ENCODE measurements at regions not wholly inside any gene's neighbourhood (a gene's known extent, or its start where the extent isn't known, plus 50 kb on each side); places are given as distances from the start of the nearest gene placed in this dataset.

DNA sequence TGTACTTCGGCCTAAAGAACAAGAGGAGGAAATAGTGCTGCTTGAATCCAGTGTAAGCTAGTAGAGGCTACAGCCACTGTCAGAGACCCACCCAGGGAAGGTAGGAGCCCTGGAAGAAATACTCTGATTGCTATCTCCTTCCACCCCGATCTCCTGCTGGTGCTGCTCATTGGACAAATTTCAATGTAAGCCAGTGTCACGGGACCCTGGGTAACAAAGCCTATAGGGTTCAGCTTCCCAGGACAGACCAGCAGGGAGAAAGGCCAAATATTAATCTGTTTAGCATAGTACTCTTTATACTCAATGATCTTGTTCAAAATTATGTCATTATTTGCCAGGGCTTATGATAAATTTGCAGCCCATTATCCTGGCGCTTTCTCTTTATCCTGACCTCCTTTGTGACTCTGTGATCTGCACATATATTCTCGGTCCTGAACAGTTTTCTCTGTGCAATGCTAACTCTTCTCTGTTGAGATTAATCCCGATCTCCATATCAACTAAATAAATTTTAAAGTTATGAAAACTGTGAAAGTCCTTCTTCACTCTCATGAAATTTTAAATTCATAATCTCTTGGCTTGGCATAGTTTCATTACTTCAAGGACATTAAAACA, 218.8 kb upstream of the PREP start:
- H3K9me3 ChIP-seq (ENCODE audit: control insufficient read depth, insufficient read depth, low read depth, low read length): no peaks in the 10 kb centered on the region
- no peaks in the 10 kb centered on the region for H3K4me1 ChIP-seq (ENCODE audit: control insufficient read depth, insufficient read depth, low read length)
- H3K9ac ChIP-seq (ENCODE audit: low read length): no peak overlapping the region
- no peaks in the 10 kb centered on the region for H3K27me3 ChIP-seq (ENCODE audit: control insufficient read depth, insufficient read depth, low read length)
- no peak overlapping the region for H3K27ac ChIP-seq (ENCODE audit: low read depth, low read length)
- H3K4me3 ChIP-seq (ENCODE audit: low read depth, low read length): no peak overlapping the region
- H3K36me3 ChIP-seq (ENCODE audit: control insufficient read depth, insufficient read depth, low read length): no peaks in the 10 kb centered on the region

DNA sequence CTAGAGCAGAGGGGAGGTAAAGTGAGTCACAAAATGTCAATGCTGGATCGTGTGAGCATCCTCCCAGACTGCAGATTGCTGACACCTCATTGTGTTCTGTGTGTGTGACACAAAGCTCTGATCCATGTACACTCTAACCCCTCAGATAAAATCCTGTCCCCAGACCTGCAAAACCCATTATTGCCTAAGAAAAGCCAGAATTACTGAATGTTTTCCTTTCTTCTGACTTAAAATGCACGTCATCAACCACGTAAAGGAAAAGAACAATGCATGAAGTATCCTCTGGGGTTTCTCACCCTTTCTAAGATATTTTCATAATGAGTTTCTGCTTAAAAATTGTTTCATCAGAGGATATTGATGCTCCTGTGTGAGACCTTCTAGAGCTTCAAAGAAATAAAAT, 218.0 kb upstream of the PREP start:
- H3K9ac ChIP-seq (ENCODE audit: low read length): no peak overlapping the region
- no peak overlapping the region for H3K4me3 ChIP-seq (ENCODE audit: low read depth, low read length)
- no peaks in the 10 kb centered on the region for H3K27me3 ChIP-seq (ENCODE audit: control insufficient read depth, insufficient read depth, low read length)
- H3K36me3 ChIP-seq (ENCODE audit: control insufficient read depth, insufficient read depth, low read length): no peaks in the 10 kb centered on the region
- H3K27ac ChIP-seq (ENCODE audit: low read depth, low read length): no peak overlapping the region
- H3K9me3 ChIP-seq (ENCODE audit: control insufficient read depth, insufficient read depth, low read depth, low read length): no peaks in the 10 kb centered on the region
- no peaks in the 10 kb centered on the region for H3K4me1 ChIP-seq (ENCODE audit: control insufficient read depth, insufficient read depth, low read length)

DNA sequence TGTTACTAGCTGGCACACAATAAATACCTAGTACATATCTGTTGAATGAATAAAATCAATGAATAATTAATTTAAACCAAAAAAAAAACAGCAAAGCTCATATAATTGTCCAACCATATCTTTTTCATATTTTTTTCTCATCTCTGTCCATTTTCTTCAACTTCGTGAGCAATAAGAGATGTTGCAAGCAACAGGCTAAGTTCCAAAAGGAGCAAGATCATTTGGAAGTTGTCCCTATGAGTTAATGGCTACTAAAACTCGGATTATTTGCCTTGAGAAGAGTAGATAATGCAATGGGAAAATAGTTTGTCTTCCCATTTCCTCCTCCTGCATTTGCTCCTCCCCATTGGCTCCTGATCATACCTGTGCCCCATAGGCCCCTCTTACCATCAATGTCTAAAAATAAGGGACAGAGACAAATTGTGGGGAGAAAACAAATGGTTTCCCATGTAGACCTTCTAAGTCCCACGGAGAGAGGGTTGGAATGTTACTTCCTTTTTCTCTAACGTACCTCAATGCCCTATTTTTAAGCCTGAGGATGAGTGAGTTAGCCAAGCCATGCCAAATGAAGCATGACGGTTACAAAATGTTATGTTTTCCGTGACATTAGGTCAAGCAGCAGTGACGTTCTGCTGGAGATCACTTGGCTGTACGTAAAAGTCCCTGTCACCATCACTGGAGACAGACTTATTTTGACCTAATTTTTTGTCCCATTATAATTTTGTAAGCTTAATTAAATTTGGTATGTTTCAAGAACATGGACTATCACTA, 217.3 kb upstream of the PREP start:
- Histone ChIP-seq H3K4me3 (ENCODE audit: low read depth, low read length) (no peak overlapping the region), H3K4me1 (ENCODE audit: control insufficient read depth, insufficient read depth, low read length) (no peaks in the 10 kb centered on the region), H3K27ac (ENCODE audit: low read depth, low read length) (no peak overlapping the region), H3K9me3 (ENCODE audit: control insufficient read depth, insufficient read depth, low read depth, low read length) (0 out of 2 replicates have a peak, but pooled peaks cover 5% of the 10 kb centered on the region), H3K36me3 (ENCODE audit: control insufficient read depth, insufficient read depth, low read length) (no peaks in the 10 kb centered on the region), H3K27me3 (ENCODE audit: control insufficient read depth, insufficient read depth, low read length) (no peaks in the 10 kb centered on the region), H3K9ac (ENCODE audit: low read length) (no peak overlapping the region)

DNA sequence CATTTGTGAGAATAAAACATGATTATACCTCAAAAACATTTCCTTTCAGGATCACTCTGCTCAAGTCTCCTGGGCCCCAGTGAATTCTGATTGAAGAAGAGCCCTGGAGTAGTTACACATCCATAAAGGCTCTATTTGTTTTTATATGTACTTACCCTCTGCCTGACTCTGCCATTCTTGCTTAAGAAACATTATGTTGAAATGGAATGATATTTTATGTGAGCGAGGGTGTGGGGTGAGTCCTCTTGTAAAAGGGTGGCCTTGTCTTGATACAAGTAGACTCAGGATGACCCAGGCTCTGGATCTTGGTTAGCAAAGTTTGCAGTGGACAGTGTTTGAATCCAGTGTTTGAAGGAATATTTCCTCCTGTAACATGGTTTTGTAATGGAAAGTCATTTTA, 215.4 kb upstream of the PREP start:
- H3K4me3 ChIP-seq (ENCODE audit: low read depth, low read length): no peak overlapping the region
- H3K9me3 ChIP-seq (ENCODE audit: control insufficient read depth, insufficient read depth, low read depth, low read length): peaks cover 12% of the 10 kb centered on the region
- no peaks in the 10 kb centered on the region for H3K27me3 ChIP-seq (ENCODE audit: control insufficient read depth, insufficient read depth, low read length)
- no peaks in the 10 kb centered on the region for H3K4me1 ChIP-seq (ENCODE audit: control insufficient read depth, insufficient read depth, low read length)
- H3K9ac ChIP-seq (ENCODE audit: low read length): no peak overlapping the region
- H3K36me3 ChIP-seq (ENCODE audit: control insufficient read depth, insufficient read depth, low read length): no peaks in the 10 kb centered on the region
- H3K27ac ChIP-seq (ENCODE audit: low read depth, low read length): no peak overlapping the region

DNA sequence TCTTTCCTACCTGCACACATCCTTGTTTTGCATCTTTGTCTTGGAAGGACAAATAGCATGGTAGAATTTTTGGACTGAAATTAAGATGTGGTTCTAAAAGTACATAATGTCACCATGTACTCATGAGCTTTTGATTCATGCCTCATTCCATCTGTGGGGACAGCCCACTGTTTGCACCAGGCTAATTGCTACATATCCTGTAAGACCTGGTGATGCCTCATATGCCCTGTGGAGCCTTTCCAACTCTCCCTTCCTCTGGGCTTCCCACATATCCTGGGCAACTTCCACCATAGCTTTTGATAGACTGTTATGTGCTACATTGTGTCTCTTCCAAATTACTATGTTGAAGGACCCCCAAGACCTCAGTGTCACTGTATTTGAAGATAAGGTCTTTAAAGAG, 213.6 kb upstream of the PREP start:
- H3K36me3 ChIP-seq (ENCODE audit: control insufficient read depth, insufficient read depth, low read length): no peaks in the 10 kb centered on the region
- no peaks in the 10 kb centered on the region for H3K27me3 ChIP-seq (ENCODE audit: control insufficient read depth, insufficient read depth, low read length)
- H3K27ac ChIP-seq (ENCODE audit: low read depth, low read length): no peak overlapping the region
- peaks cover 12% of the 10 kb centered on the region for H3K9me3 ChIP-seq (ENCODE audit: control insufficient read depth, insufficient read depth, low read depth, low read length)
- H3K4me3 ChIP-seq (ENCODE audit: low read depth, low read length): no peak overlapping the region
- no peaks in the 10 kb centered on the region for H3K4me1 ChIP-seq (ENCODE audit: control insufficient read depth, insufficient read depth, low read length)
- no peak overlapping the region for H3K9ac ChIP-seq (ENCODE audit: low read length)

DNA sequence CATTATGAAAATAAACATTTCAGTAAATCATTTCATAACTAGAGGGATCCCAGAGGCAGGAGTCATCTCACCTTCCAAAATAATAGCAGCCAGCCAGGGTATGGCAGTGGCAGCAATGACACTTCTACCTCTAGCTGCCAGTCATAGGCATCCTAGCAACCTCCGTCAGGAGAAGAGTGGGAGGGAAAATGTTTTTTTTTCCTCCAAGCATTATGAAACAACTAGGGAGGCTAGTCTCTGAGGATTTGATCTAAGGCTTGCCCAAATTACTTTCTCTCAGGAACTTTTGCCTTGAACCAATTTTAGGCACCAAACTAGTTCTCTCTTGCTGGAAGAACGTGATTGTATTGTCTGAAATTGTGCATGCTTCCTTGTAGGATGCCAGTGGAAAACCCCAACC, 208.7 kb upstream of the PREP start:
- no peaks in the 10 kb centered on the region for H3K36me3 ChIP-seq (ENCODE audit: control insufficient read depth, insufficient read depth, low read length)
- H3K27me3 ChIP-seq (ENCODE audit: control insufficient read depth, insufficient read depth, low read length): no peaks in the 10 kb centered on the region
- H3K9me3 ChIP-seq (ENCODE audit: control insufficient read depth, insufficient read depth, low read depth, low read length): peaks cover 12% of the 10 kb centered on the region
- no peak overlapping the region for H3K4me3 ChIP-seq (ENCODE audit: low read depth, low read length)
- H3K27ac ChIP-seq (ENCODE audit: low read depth, low read length): no peak overlapping the region
- H3K4me1 ChIP-seq (ENCODE audit: control insufficient read depth, insufficient read depth, low read length): no peaks in the 10 kb centered on the region; the same call in 1 of the 2 replicates
- no peak overlapping the region for H3K9ac ChIP-seq (ENCODE audit: low read length)

DNA sequence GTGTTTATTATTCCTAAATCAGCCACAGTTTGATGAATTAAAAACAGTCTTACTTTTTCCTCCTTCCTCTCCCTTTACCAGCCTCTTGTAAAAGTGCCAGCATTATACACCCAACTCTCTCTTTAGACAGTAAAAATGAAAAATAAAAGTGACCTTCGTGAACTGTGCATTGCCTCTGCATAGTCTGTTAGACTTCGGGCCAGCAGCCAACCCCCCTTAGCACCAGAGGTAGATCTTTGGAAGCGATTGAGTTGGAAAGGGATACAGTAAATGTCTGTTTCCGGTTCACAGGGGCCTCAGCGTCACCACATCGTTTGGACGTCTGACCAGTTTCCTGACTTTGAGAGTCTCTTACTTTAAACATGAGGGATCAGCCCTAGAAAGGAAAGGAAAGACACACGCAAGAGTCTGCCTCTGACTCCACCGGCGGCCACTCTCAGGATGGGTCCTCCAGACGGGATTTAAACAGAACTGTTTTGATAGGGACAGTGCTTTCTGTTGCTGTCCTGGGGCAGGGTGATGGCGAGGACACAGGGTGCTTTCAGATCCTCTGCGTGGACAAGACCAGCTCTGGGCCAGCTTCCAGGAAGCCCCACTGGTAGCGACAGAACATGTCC, 206.6 kb upstream of the PREP start:
- Histone ChIP-seq H3K27me3 (ENCODE audit: control insufficient read depth, insufficient read depth, low read length) (no peaks in the 10 kb centered on the region), H3K36me3 (ENCODE audit: control insufficient read depth, insufficient read depth, low read length) (no peaks in the 10 kb centered on the region), H3K9me3 (ENCODE audit: control insufficient read depth, insufficient read depth, low read depth, low read length) (peaks cover 5% of the 10 kb centered on the region), H3K4me1 (ENCODE audit: control insufficient read depth, insufficient read depth, low read length) (no peaks in the 10 kb centered on the region; the same call in 1 of the 2 replicates), H3K4me3 (ENCODE audit: low read depth, low read length) (no peak overlapping the region), H3K9ac (ENCODE audit: low read length) (no peak overlapping the region), H3K27ac (ENCODE audit: low read depth, low read length) (no peak overlapping the region)

DNA sequence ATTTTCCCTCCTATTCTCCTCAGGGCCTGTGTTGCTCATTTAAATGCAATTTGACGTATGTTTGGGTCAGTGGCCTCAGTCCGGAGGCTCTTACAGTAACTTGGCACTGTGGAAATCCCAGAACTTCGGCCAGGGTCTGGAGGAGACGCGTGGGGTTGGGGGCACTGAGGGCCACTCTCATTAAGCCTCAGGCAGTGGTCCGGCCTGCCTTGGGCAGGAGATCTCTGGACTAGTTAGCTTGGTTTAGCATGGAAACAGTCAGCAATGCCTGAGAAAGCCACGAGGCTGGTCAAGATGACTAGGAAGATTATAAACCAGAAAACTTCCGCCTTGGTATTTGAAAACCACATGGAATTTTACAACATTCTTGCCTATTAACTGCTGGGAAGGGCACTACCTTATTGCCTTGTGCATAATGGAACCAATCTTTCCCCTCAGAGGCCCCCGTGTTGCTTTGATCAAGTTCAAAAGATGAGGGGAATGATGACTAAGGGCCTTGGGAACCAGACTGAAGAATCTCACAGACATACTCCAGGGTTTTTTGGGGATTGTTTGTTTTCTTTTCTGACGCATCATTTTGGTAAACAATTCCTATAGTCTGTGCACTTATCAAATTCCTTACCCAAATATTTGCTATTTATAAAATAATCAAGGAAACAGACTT, 206.0 kb upstream of the PREP start:
- H3K9me3 ChIP-seq (ENCODE audit: control insufficient read depth, insufficient read depth, low read depth, low read length): 0 out of 2 replicates have a peak, but pooled peaks cover 4% of the 10 kb centered on the region
- H3K27ac ChIP-seq (ENCODE audit: low read depth, low read length): no peak overlapping the region
- no peaks in the 10 kb centered on the region for H3K27me3 ChIP-seq (ENCODE audit: control insufficient read depth, insufficient read depth, low read length)
- H3K4me3 ChIP-seq (ENCODE audit: low read depth, low read length): no peak overlapping the region
- no peaks in the 10 kb centered on the region; the same call in 1 of the 2 replicates for H3K4me1 ChIP-seq (ENCODE audit: control insufficient read depth, insufficient read depth, low read length)
- no peak overlapping the region for H3K9ac ChIP-seq (ENCODE audit: low read length)
- H3K36me3 ChIP-seq (ENCODE audit: control insufficient read depth, insufficient read depth, low read length): no peaks in the 10 kb centered on the region

DNA sequence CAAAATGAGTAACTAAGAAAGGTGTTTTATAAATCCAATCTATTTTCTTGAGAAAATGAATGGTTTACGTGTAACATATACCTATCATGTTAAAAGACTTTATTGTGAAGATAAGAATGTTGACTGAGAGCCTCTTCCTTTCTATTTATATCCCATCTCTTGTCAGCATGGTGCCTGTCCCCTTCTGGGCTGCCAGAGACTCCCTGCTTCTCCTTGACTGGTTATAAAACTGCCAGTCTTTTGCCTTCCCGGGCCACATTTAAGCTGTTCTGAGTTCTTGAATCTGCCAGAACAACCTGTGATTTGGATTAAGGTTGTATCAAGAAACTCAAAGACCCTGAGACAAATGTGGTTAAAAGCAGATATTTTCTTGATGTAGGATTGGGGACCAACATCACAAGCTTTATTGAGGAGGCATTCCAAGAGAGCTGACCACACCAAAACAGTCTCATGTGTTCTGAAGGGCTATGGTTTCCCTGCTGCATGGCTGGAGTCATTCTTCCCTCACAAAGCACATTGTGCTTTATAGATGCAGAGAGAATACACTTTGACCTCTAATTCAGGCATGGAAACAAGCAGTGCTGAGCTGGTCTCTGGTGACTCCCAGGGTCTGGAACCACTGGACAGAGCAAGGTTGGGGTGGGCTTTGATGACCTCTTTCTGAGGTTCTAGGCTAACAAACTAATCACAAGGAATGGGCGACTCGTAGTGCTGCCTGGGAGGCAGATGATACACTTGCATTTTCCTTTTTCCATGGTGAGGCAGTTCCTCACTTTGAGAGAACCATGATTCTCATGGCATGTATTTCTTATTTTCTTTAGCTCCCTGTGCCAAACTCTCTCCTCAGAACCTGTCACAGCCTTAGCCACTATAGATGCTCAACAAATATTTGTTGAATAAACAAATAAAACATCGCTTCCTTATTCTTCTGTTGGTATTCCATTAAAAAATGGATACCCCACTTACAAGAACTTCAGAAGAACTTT, 205.0 kb upstream of the PREP start:
- Histone ChIP-seq H3K27me3 (ENCODE audit: control insufficient read depth, insufficient read depth, low read length) (no peaks in the 10 kb centered on the region), H3K36me3 (ENCODE audit: control insufficient read depth, insufficient read depth, low read length) (no peaks in the 10 kb centered on the region), H3K4me3 (ENCODE audit: low read depth, low read length) (no peak overlapping the region), H3K9ac (ENCODE audit: low read length) (no peak overlapping the region), H3K27ac (ENCODE audit: low read depth, low read length) (no peak overlapping the region), H3K4me1 (ENCODE audit: control insufficient read depth, insufficient read depth, low read length) (no peaks in the 10 kb centered on the region; the same call in 1 of the 2 replicates), H3K9me3 (ENCODE audit: control insufficient read depth, insufficient read depth, low read depth, low read length) (0 out of 2 replicates have a peak, but pooled peaks cover 4% of the 10 kb centered on the region)

DNA sequence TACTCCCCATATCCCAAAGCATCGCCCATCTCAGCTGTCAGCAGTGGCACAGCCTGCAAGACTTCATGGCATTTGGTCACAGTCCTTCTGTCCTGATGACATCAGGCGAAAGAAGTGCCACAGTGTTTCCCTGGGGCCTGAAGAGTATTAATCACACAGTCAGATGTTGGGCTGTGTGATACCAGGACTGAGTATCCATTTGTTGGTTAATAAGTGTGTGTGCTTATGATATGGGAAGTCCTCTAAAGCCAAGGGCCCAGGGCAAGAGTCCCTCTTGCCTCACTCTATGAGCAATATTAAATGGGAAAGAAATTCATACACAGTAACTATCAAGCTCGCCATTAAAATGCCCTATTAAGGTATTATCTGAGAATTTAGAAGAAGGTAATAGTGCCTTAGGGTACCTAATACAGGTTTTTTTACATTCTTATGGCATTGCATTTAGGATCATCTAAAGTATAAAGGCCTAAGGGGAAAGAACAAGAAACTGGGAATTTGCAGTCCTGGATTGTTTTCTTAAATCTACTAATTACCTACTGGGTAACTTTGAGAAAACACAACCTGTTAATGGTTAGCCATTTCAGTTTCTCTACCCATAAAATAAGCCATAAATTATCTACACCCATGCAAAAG, 204.1 kb upstream of the PREP start:
- Histone ChIP-seq H3K9ac (ENCODE audit: low read length) (no peak overlapping the region), H3K27ac (ENCODE audit: low read depth, low read length) (no peak overlapping the region), H3K27me3 (ENCODE audit: control insufficient read depth, insufficient read depth, low read length) (no peaks in the 10 kb centered on the region), H3K36me3 (ENCODE audit: control insufficient read depth, insufficient read depth, low read length) (no peaks in the 10 kb centered on the region), H3K4me3 (ENCODE audit: low read depth, low read length) (no peak overlapping the region), H3K4me1 (ENCODE audit: control insufficient read depth, insufficient read depth, low read length) (no peaks in the 10 kb centered on the region; the same call in 1 of the 2 replicates), H3K9me3 (ENCODE audit: control insufficient read depth, insufficient read depth, low read depth, low read length) (0 out of 2 replicates have a peak, but pooled peaks cover 4% of the 10 kb centered on the region)

All from HUES6 (cell line).